HepG2 (cell line): ENCODE measurements at regions not wholly inside any gene's neighbourhood (a gene's known extent, or its start where the extent isn't known, plus 50 kb on each side); places are given as distances from the start of the nearest gene placed in this dataset.

Experiments used
- AHR ChIP-seq: IDR thresholded peaks from 2 replicates; pipeline ENCODE4 v1.6.1; 2018; ENCODE audit warnings: missing genetic modification reagents, missing compliant biosample characterization
- CAMTA2 ChIP-seq: sonication (generic); formaldehyde crosslinking; IDR thresholded peaks from 2 replicates; pipeline ENCODE4 v1.4.0; 2020; ENCODE audit warnings: mild to moderate bottlenecking, missing genetic modification reagents, borderline replicate concordance
- CREBL2 ChIP-seq: sonication (generic); formaldehyde crosslinking; IDR thresholded peaks from 2 replicates; pipeline ENCODE4 v1.8.1; 2023; ENCODE audit warnings: missing genetic modification reagents, mild to moderate bottlenecking, borderline replicate concordance
- E2F2 ChIP-seq: sonication (generic); formaldehyde crosslinking; IDR thresholded peaks from 2 replicates; pipeline ENCODE4 v1.4.0; 2020; ENCODE audit warnings: missing genetic modification reagents, borderline replicate concordance
- EEA1 ChIP-seq: sonication (generic); formaldehyde crosslinking; IDR thresholded peaks from 2 replicates; pipeline ENCODE4 v1.5.1; 2020; ENCODE audit warnings: mild to moderate bottlenecking, missing genetic modification reagents, borderline replicate concordance
- ELF1 ChIP-seq: sonication (generic); formaldehyde crosslinking; IDR thresholded peaks from 2 replicates; pipeline ENCODE4 v1.4.0; 2020; ENCODE audit warnings: missing genetic modification reagents
- HHEX ChIP-seq: IDR thresholded peaks from 2 replicates; pipeline ENCODE4 v1.6.1; 2016; ENCODE audit warnings: control low read depth
- LBX2 ChIP-seq: sonication (generic); formaldehyde crosslinking; IDR thresholded peaks from 2 replicates; pipeline ENCODE4 v1.5.0; 2020; ENCODE audit warnings: missing genetic modification reagents, mild to moderate bottlenecking, borderline replicate concordance
- MLX ChIP-seq: IDR thresholded peaks from 2 replicates; pipeline ENCODE4 v1.6.1; 2016
- PBX3 ChIP-seq: sonication (generic); formaldehyde crosslinking; IDR thresholded peaks from 2 replicates; pipeline ENCODE4 v1.8.1; 2023; ENCODE audit warnings: missing genetic modification reagents, inconsistent platforms, borderline replicate concordance
- RAD51 ChIP-seq: fragments of 450-650 bp; IDR thresholded peaks from 2 replicates; pipeline ENCODE4 v1.6.1; 2016; ENCODE audit warnings: borderline replicate concordance
- RFXAP ChIP-seq: sonication (generic); formaldehyde crosslinking; IDR thresholded peaks from 2 replicates; pipeline ENCODE4 v1.4.0; 2020; ENCODE audit warnings: missing genetic modification reagents, borderline replicate concordance
- SRF ChIP-seq: IDR thresholded peaks from 2 replicates; pipeline ENCODE4 v1.6.1; 2011; ENCODE audit warnings: mild to moderate bottlenecking, low read depth, low read length, moderate library complexity
- STAG1 ChIP-seq: sonication (generic); formaldehyde crosslinking; IDR thresholded peaks from 2 replicates; pipeline ENCODE4 v1.4.0; 2020; ENCODE audit warnings: missing genetic modification reagents
- ZBTB20 ChIP-seq: sonication (generic); formaldehyde crosslinking; IDR thresholded peaks from 2 replicates; pipeline ENCODE4 v1.8.1; 2023; ENCODE audit warnings: missing genetic modification reagents, low read depth, mild to moderate bottlenecking, borderline replicate concordance
- ZBTB43 ChIP-seq: sonication (generic); formaldehyde crosslinking; conservative IDR thresholded peaks from 2 replicates; pipeline ENCODE4 v1.4.0; 2020; ENCODE audit warnings: missing genetic modification reagents
- ZNF280D ChIP-seq: sonication (generic); formaldehyde crosslinking; IDR thresholded peaks from 2 replicates; pipeline ENCODE4 v1.5.1; 2020; ENCODE audit warnings: mild to moderate bottlenecking, missing genetic modification reagents
- ZNF558 ChIP-seq: sonication (generic); formaldehyde crosslinking; IDR thresholded peaks from 2 replicates; pipeline ENCODE4 v1.9.0; 2022; ENCODE audit warnings: mild to moderate bottlenecking, missing genetic modification reagents, borderline replicate concordance
- ZNF703 ChIP-seq: sonication (generic); formaldehyde crosslinking; IDR thresholded peaks from 2 replicates; pipeline ENCODE4 v1.5.1; 2020; ENCODE audit warnings: missing genetic modification reagents, mild to moderate bottlenecking, moderate library complexity, borderline replicate concordance
- ZNF782 ChIP-seq: sonication (generic); formaldehyde crosslinking; IDR thresholded peaks from 2 replicates; pipeline ENCODE4 v1.4.0; 2020; ENCODE audit warnings: missing genetic modification reagents, mild to moderate bottlenecking, borderline replicate concordance
- ZNF883 ChIP-seq: sonication (generic); formaldehyde crosslinking; IDR thresholded peaks from 2 replicates; pipeline ENCODE4 v1.5.1; 2020; ENCODE audit warnings: mild to moderate bottlenecking, missing genetic modification reagents; ENCODE audit errors: not compliant biosample characterization

- TF ChIP-seq ZNF280D (CRISPR knock-in tag) (0 out of 2 replicates have a peak, but pooled peaks have one; percentile 61), EEA1 (CRISPR knock-in tag) (no peak), ZNF782 (CRISPR knock-in tag) (no peak), PBX3 (CRISPR knock-in tag) (no peak), RFXAP (CRISPR knock-in tag) (no peak), CAMTA2 (CRISPR knock-in tag) (0 out of 2 replicates have a peak, but pooled peaks have one; percentile 47), SRF (no peak), CREBL2 (CRISPR knock-in tag) (no peak), ZBTB20 (CRISPR knock-in tag) (no peak), ZNF558 (CRISPR knock-in tag) (no peak), LBX2 (no peak), MLX (CRISPR knock-in tag) (no peak), E2F2 (CRISPR knock-in tag) (no peak), ELF1 (peak; percentile 50; the same call in 1 of the 2 replicates), ZNF883 (no peak), STAG1 (CRISPR knock-in tag) (no peak), ZBTB43 (CRISPR knock-in tag) (no peak), HHEX (CRISPR knock-in tag) (0 out of 2 replicates have a peak, but pooled peaks have one; percentile 29), AHR (no peak), ZNF703 (CRISPR knock-in tag) (no peak), RAD51 (no peak)
These were observed 135.9 kb upstream of the SOX4 start (continued) for GRCh38 chr6:21457647-21458046.
